SK-N-SH (cell line): ENCODE measurements at regions not wholly inside any gene's neighbourhood (a gene's known extent, or its start where the extent isn't known, plus 50 kb on each side); places are given as distances from the start of the nearest gene placed in this dataset.
A peak's percentile ranks its signal among the peaks of the same experiment; 100 is the strongest.

ENCODE experiments used
- CTCF ChIA-PET: fragments of 300-600, 350-600 bp; formaldehyde crosslinking; extraction: SDS; loops from one replicate; lab custom pipeline; 2021; lab: Yijun Ruan, JAX
- POLR2A ChIA-PET: fragments of 350-600 bp; sonication (Branson Sonifier 250); formaldehyde crosslinking; extraction: SDS; loops from one replicate; lab custom pipeline; 2020; ENCODE audit warnings: antibody characterized with exemption, inconsistent platforms; lab: Yijun Ruan, JAX
- DNase-seq: peaks from one replicate; pipeline ENCODE4 v3.0.0; 2012
- H2AFZ ChIP-seq: fragments of 200-600 bp; sonication (generic); 2 replicates; pipeline ENCODE4 v1.8.1; 2016; ENCODE audit warnings: antibody characterized with exemption, mild to moderate bottlenecking, low read depth
- H3F3A ChIP-seq: fragments of 200-600 bp; sonication (generic); replicated peaks from 2 replicates; pipeline ENCODE3; 2016; ENCODE audit warnings: antibody characterized with exemption, mild to moderate bottlenecking; ENCODE audit not compliant: insufficient read depth
- H3K27ac ChIP-seq, 2 experiments: fragments of 200-500 bp in 1 of 2; fragments of 200-600 bp in 1 of 2; sonication (Bioruptor generic) in 1 of 2; sonication (generic), shearing (Covaris generic) in 1 of 2; 2 replicates each; pipeline versions ENCODE4 v1.5.1 to v1.6.1; 2014 to 2016; ENCODE audit warnings: low read depth in 2 of 2, inconsistent platforms in 1 of 2, low read length in 1 of 2, mild to moderate bottlenecking in 1 of 2, mixed read lengths in 1 of 2
- H3K27me3 ChIP-seq: fragments of 200-600 bp; sonication (generic), shearing (Covaris generic); 2 replicates; pipeline ENCODE4 v1.6.1; 2016; ENCODE audit warnings: mixed run types; ENCODE audit not compliant: insufficient read depth
- H3K36me3 ChIP-seq, 2 experiments: fragments of 200-500 bp in 1 of 2; fragments of 200-600 bp in 1 of 2; sonication (Bioruptor generic) in 1 of 2; sonication (generic) in 1 of 2; replicated peaks in 1 of 2; 2 replicates each; pipeline versions ENCODE3 to v1.5.1; 2014 to 2016; ENCODE audit warnings: low read length in 1 of 2, mild to moderate bottlenecking in 1 of 2; ENCODE audit not compliant: insufficient read depth in 2 of 2, control insufficient read depth in 1 of 2
- H3K4me1 ChIP-seq, 2 experiments: fragments of 200-500 bp in 1 of 2; fragments of 200-600 bp in 1 of 2; sonication (Bioruptor generic) in 1 of 2; sonication (generic), shearing (Covaris generic) in 1 of 2; 2 replicates each; pipeline versions ENCODE4 v1.5.1 to v1.6.1; 2014 to 2016; ENCODE audit warnings: low read depth in 1 of 2, low read length in 1 of 2, mixed run types in 1 of 2; ENCODE audit not compliant: insufficient read depth in 2 of 2, control insufficient read depth in 1 of 2
- H3K4me2 ChIP-seq: fragments of 200-600 bp; sonication (generic), shearing (Covaris generic); 2 replicates; pipeline ENCODE4 v1.6.1; 2017; ENCODE audit warnings: mixed run types
- H3K4me3 ChIP-seq, 2 experiments: fragments of 200-500 bp in 1 of 2; fragments of 200-600 bp in 1 of 2; sonication (Bioruptor generic) in 1 of 2; sonication (generic), shearing (Covaris generic) in 1 of 2; 2 replicates each; pipeline versions ENCODE4 v1.5.1 to v1.8.1; 2014 to 2016; ENCODE audit warnings: low read depth in 2 of 2, inconsistent platforms in 1 of 2, low read length in 1 of 2, mild to moderate bottlenecking in 1 of 2, mixed read lengths in 1 of 2, moderate library complexity in 1 of 2
- H3K79me2 ChIP-seq: fragments of 200-600 bp; sonication (generic); 2 replicates; pipeline ENCODE4 v1.8.1; 2017; ENCODE audit warnings: mild to moderate bottlenecking; ENCODE audit not compliant: insufficient read depth
- H3K9ac ChIP-seq: fragments of 200-600 bp; sonication (generic); 2 replicates; pipeline ENCODE4 v1.6.1; 2017; ENCODE audit warnings: mixed run types
- H3K9me2 ChIP-seq: fragments of 200-600 bp; sonication (generic); 2 replicates; pipeline ENCODE4 v1.6.1; 2017; ENCODE audit warnings: mixed run types
- H3K9me3 ChIP-seq: fragments of 200-600 bp; sonication (generic); 2 replicates; pipeline ENCODE4 v1.6.1; 2017; ENCODE audit warnings: mixed run types, mild to moderate bottlenecking, moderate library complexity
- H4K20me1 ChIP-seq: fragments of 200-600 bp; sonication (generic); 2 replicates; pipeline ENCODE4 v1.6.1; 2017; ENCODE audit warnings: mild to moderate bottlenecking, mixed run types; ENCODE audit not compliant: insufficient read depth
- EP300 ChIP-seq, 2 experiments: IDR thresholded peaks; 2 replicates each; pipeline versions ENCODE4 v1.4.0 to v1.6.1; 2012; ENCODE audit warnings: borderline replicate concordance in 1 of 2, low read depth in 1 of 2, low read length in 1 of 2
- EZH2phosphoT487 ChIP-seq: fragments of 200-600 bp; sonication (generic); IDR thresholded peaks from 2 replicates; pipeline ENCODE4 v1.6.1; 2017; ENCODE audit warnings: low read depth, mixed run types, mild to moderate bottlenecking, antibody characterized with exemption, moderate library complexity, borderline replicate concordance
- FOSL2 ChIP-seq: IDR thresholded peaks from 2 replicates; pipeline ENCODE4 v1.4.0; 2012; ENCODE audit warnings: low read depth, mild to moderate bottlenecking, moderate library complexity, borderline replicate concordance
- FOXJ3 ChIP-seq: sonication (generic); formaldehyde crosslinking; IDR thresholded peaks from 2 replicates; pipeline ENCODE4 v1.5.1; 2020; ENCODE audit warnings: mild to moderate bottlenecking, missing genetic modification reagents
- FOXM1 ChIP-seq: IDR thresholded peaks from 2 replicates; pipeline ENCODE4 v1.4.0; 2012; ENCODE audit warnings: low read depth, mild to moderate bottlenecking
- GABPA ChIP-seq: IDR thresholded peaks from 2 replicates; pipeline ENCODE4 v1.4.0; 2012; ENCODE audit warnings: low read depth, mild to moderate bottlenecking
- GATA2 ChIP-seq: sonication (generic); formaldehyde crosslinking; IDR thresholded peaks from 2 replicates; pipeline ENCODE4 v1.5.0; 2020; ENCODE audit warnings: mild to moderate bottlenecking, missing genetic modification reagents
- JUND ChIP-seq: IDR thresholded peaks from 2 replicates; pipeline ENCODE4 v1.4.0; 2012
- MEF2A ChIP-seq: IDR thresholded peaks from 2 replicates; pipeline ENCODE4 v1.4.0; 2012; ENCODE audit warnings: low read depth, borderline replicate concordance
- MXI1 ChIP-seq: IDR thresholded peaks from 2 replicates; pipeline ENCODE4 v1.6.1; 2012; ENCODE audit warnings: mild to moderate bottlenecking, low read depth, low read length, improper control_type of control experiment
- NFIC ChIP-seq: IDR thresholded peaks from 2 replicates; pipeline ENCODE4 v1.4.0; 2012; ENCODE audit warnings: borderline replicate concordance
- NRF1 ChIP-seq: IDR thresholded peaks from 2 replicates; pipeline ENCODE4 v1.6.1; 2012; ENCODE audit warnings: low read depth, mild to moderate bottlenecking, low read length
- POLR2AphosphoS5 ChIP-seq: IDR thresholded peaks from 2 replicates; pipeline ENCODE4 v1.6.1; 2012; ENCODE audit warnings: low read depth, low read length
- RAD21 ChIP-seq: IDR thresholded peaks from 2 replicates; pipeline ENCODE4 v1.6.1; 2012; ENCODE audit warnings: mild to moderate bottlenecking, low read length
- RCOR1 ChIP-seq: fragments of 150-350 bp; IDR thresholded peaks from 2 replicates; pipeline ENCODE4 v1.6.1; 2017; ENCODE audit warnings: antibody characterized with exemption, low read length
- RFX5 ChIP-seq: IDR thresholded peaks from 2 replicates; pipeline ENCODE4 v1.6.1; 2012; ENCODE audit warnings: mild to moderate bottlenecking, improper control_type of control experiment, low read length
- RXRA ChIP-seq: IDR thresholded peaks from 2 replicates; pipeline ENCODE4 v1.4.0; 2012; ENCODE audit warnings: low read depth, mild to moderate bottlenecking, borderline replicate concordance
- SMC3 ChIP-seq: IDR thresholded peaks from 2 replicates; pipeline ENCODE4 v1.6.1; 2012; ENCODE audit warnings: low read depth, low read length, improper control_type of control experiment
- TAF1 ChIP-seq: IDR thresholded peaks from 2 replicates; pipeline ENCODE4 v1.6.1; 2012; ENCODE audit warnings: low read depth, mild to moderate bottlenecking, low read length, moderate library complexity, borderline replicate concordance
- TCF12 ChIP-seq: IDR thresholded peaks from 2 replicates; pipeline ENCODE4 v1.4.0; 2012
- TEAD4 ChIP-seq: IDR thresholded peaks from 2 replicates; pipeline ENCODE4 v1.4.0; 2012; ENCODE audit warnings: mild to moderate bottlenecking, borderline replicate concordance; ENCODE audit not compliant: insufficient read depth
- USF2 ChIP-seq: fragments of 150-350 bp; IDR thresholded peaks from 2 replicates; pipeline ENCODE4 v1.6.1; 2017; ENCODE audit warnings: antibody characterized with exemption, low read length, low read depth, borderline replicate concordance
- YY1 ChIP-seq: IDR thresholded peaks from 2 replicates; pipeline ENCODE4 v1.4.0; 2012; ENCODE audit warnings: low read depth, mild to moderate bottlenecking
- WGBS: methylation state at CpG from one replicate; pipeline ENCODE4 v1.1.6; 2017; ENCODE audit warnings: low lambda C conversion rate; 5-methylcytosine and 5-hydroxymethylcytosine counted together

DNA sequence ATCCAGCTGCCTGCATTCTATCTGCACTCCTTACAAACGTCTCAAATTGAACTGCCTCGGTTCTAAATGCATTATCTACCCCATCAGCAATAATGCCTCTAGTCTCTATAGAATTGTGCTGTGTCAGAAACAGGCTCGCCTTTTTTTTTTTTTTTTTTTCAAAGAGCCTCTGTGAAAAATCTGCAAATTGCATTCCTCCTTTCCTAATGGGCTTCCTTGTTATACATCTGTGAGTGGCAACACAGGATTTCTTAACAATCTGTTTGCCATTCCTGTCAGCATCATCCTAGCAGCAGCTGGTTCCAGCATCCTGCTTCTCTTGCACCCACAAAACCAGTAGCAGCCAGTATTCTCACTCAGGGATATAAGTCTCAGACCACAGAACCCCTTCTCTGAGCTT, 413.5 kb upstream of the SEMA3D start:
- WGBS = 16% methylated on average over 3 of the region's 3 CpGs
- Histone ChIP-seq H3F3A (peaks cover 15% of the 10 kb centered on the region), H3K4me3 (no peak overlapping the region), H3K36me3 (no peaks in the 10 kb centered on the region), H4K20me1 (no peaks in the 10 kb centered on the region), H3K4me1 (peaks cover 5 to 17% of the 10 kb centered on the region in 2 experiments; a peak in 3 of 4 replicates), H3K27ac (peak overlapping the region in 1 of 2 experiments; percentile 16; a peak in 1 of 4 replicates), H3K79me2 (no peaks in the 10 kb centered on the region), H2AFZ (no peak overlapping the region), H3K27me3 (no peaks in the 10 kb centered on the region), H3K9me2 (peaks cover under 1% of the 10 kb centered on the region; the same call in 1 of the 2 replicates), H3K9ac (no peak overlapping the region), H3K9me3 (no peaks in the 10 kb centered on the region), H3K4me2 (no peak overlapping the region)
- POLR2A ChIA-PET = no interaction called here
- peak; percentile 7 for DNase-seq
- CTCF ChIA-PET = interaction anchor here (0.6 to 1.3 kb wide), 4 partner anchors 15 to 229 kb away, joined by 3 to 4 read pairs (median 4); no protein-coding TSS in a partner anchor
- TF ChIP-seq TAF1 (no peak), POLR2AphosphoS5 (no peak), RXRA (no peak), EP300 (IDR thresholded peaks at IDR 0.05; ENCODE audit: borderline replicate concordance in 1 of 2, low read depth in 1 of 2, low read length in 1 of 2) (0 out of 4 replicates have a peak, but pooled peaks of 1 of the 2 experiments have one; percentile 9), EZH2phosphoT487 (no peak), GATA2 (CRISPR knock-in tag) (peak; percentile 15; the same call in 1 of the 2 replicates), TCF12 (no peak), JUND (no peak), FOSL2 (no peak), RCOR1 (no peak)

- ChIA-PET POLR2A (no interaction called here), CTCF (interaction anchor here (1.8 kb wide), 1 partner anchor 11 kb away, joined by 7 read pairs; no protein-coding TSS in a partner anchor)
- TF ChIP-seq POLR2AphosphoS5 = no peak
- TF ChIP-seq EZH2phosphoT487 = no peak
- no peak for TF ChIP-seq MEF2A
- TF ChIP-seq GABPA = no peak
- TF ChIP-seq TEAD4 = no peak
- TF ChIP-seq RAD21 = no peak
- no peak for TF ChIP-seq FOXM1
- no peak for TF ChIP-seq RFX5
- TF ChIP-seq YY1 = no peak
- TF ChIP-seq MXI1 = no peak
- TF ChIP-seq NRF1 = no peak
- no peak for TF ChIP-seq RCOR1
- TF ChIP-seq FOXJ3 (CRISPR knock-in tag) = no peak
- no peak for TF ChIP-seq GATA2 (CRISPR knock-in tag)
- no peak for TF ChIP-seq EP300 (IDR thresholded peaks at IDR 0.05; ENCODE audit: borderline replicate concordance in 1 of 2, low read depth in 1 of 2, low read length in 1 of 2)
- TF ChIP-seq USF2 = no peak
- TF ChIP-seq NFIC = no peak
- no peak for TF ChIP-seq SMC3
- H3K9ac ChIP-seq = no peak overlapping the region
- H3K79me2 ChIP-seq = no peaks in the 10 kb centered on the region
- no peak overlapping the region for H2AFZ ChIP-seq
- H3K4me3 ChIP-seq = no peak overlapping the region
- no peaks in the 10 kb centered on the region for H3K27me3 ChIP-seq
- no peaks in the 10 kb centered on the region for H4K20me1 ChIP-seq
- peaks cover 29% of the 10 kb centered on the region for H3F3A ChIP-seq
- DNase-seq = no peak
- H3K4me2 ChIP-seq = no peak overlapping the region
- no peaks in the 10 kb centered on the region for H3K9me3 ChIP-seq
- peaks cover 5 to 13% of the 10 kb centered on the region in 2 experiments; a peak in 3 of 4 replicates for H3K4me1 ChIP-seq
- H3K9me2 ChIP-seq = no peaks in the 10 kb centered on the region
- 92% methylated on average over 2 of the region's 2 CpGs for WGBS
- no peak overlapping the region; a peak in 1 of 4 replicates for H3K27ac ChIP-seq
- no peaks in the 10 kb centered on the region for H3K36me3 ChIP-seq
Observed at GRCh38 chr7:85596827-85597226, 410.0 kb upstream of the SEMA3D start.
